ENCODE measurements at regions not wholly inside any gene's neighbourhood (a gene's known extent, or its start where the extent isn't known, plus 50 kb on each side); places are given as distances from the start of the nearest gene placed in this dataset.

DNA sequence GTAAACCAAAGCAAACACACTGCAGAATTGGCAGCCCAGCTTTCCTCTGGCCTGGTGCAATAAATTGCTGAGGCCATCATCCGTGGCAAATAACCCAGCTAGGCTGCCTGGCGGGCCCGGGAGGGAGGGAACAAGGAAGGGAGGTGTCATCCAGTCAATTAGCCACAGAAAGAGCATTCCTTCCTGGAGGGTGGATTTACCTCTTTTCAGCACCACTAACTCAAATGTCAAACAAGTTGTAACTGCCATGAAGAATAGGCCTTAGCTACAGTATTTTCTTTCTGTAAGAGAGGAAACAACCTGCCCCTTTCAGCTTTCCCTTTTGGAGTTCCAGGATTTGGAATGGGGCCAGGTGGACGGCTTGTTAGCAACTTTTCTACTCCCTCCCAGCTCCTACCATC, 163.8 kb upstream of the BDNF start:
- no peaks in the 10 kb centered on the region for H3K9me3 ChIP-seq (ENCODE audit: insufficient read depth, low read length)
- no peaks in the 10 kb centered on the region for H4K20me1 ChIP-seq (ENCODE audit: insufficient read depth, low read length)
- H3K27me3 ChIP-seq (ENCODE audit: low read depth, low read length): peaks cover 8% of the 10 kb centered on the region; the same call in 1 of the 2 replicates
- no peak overlapping the region for H3K4me2 ChIP-seq (ENCODE audit: low read length)
- H3K4me3 ChIP-seq (ENCODE audit: low read length): no peak overlapping the region
- H3K79me2 ChIP-seq (ENCODE audit: low read length): no peaks in the 10 kb centered on the region
- H3K9ac ChIP-seq (ENCODE audit: low read length): no peak overlapping the region
- H2AFZ ChIP-seq (ENCODE audit: low read depth, low read length): no peak overlapping the region
- TF ChIP-seq, protein P1, sequence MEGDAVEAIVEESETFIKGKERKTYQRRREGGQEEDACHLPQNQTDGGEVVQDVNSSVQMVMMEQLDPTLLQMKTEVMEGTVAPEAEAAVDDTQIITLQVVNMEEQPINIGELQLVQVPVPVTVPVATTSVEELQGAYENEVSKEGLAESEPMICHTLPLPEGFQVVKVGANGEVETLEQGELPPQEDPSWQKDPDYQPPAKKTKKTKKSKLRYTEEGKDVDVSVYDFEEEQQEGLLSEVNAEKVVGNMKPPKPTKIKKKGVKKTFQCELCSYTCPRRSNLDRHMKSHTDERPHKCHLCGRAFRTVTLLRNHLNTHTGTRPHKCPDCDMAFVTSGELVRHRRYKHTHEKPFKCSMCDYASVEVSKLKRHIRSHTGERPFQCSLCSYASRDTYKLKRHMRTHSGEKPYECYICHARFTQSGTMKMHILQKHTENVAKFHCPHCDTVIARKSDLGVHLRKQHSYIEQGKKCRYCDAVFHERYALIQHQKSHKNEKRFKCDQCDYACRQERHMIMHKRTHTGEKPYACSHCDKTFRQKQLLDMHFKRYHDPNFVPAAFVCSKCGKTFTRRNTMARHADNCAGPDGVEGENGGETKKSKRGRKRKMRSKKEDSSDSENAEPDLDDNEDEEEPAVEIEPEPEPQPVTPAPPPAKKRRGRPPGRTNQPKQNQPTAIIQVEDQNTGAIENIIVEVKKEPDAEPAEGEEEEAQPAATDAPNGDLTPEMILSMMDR (IDR thresholded peaks at IDR 0.05; ENCODE audit: low read depth, low read length): no peak
- TF ChIP-seq EZH2phosphoT487 (IDR thresholded peaks at IDR 0.05; ENCODE audit: low read depth): no peak
- H3K27ac ChIP-seq (ENCODE audit: low read length): no peak overlapping the region
- no peaks in the 10 kb centered on the region for H3K36me3 ChIP-seq (replicated peaks; ENCODE audit: low read depth, low read length)
- H3K4me1 ChIP-seq (ENCODE audit: low read length): no peaks in the 10 kb centered on the region

DNA sequence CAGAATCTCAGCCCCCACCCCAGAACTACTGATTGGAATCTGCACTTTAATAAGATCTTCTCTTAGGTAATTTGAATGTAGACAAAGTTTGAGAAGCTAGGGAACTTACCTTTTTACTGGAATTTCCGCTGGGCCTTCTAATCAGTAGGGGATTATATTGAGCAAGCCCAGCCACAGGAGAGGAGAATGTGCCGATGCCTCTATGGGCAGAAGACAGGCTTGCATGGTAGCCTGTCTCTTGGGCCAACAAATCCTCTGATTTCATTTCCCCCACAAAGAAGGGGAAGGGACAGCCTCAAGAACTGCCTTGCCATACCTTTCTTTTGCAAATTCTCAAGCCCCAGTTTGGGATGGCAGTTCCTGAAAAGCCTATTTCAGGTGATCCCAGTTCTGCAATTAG, 163.4 kb upstream of the BDNF start:
- Histone ChIP-seq H3K9ac (ENCODE audit: low read length) (no peak overlapping the region), H3K4me3 (ENCODE audit: low read length) (no peak overlapping the region), H3K27me3 (ENCODE audit: low read depth, low read length) (peaks cover 13% of the 10 kb centered on the region; the same call in 1 of the 2 replicates), H4K20me1 (ENCODE audit: insufficient read depth, low read length) (no peaks in the 10 kb centered on the region), H3K9me3 (ENCODE audit: insufficient read depth, low read length) (no peaks in the 10 kb centered on the region), H3K36me3 (replicated peaks; ENCODE audit: low read depth, low read length) (no peaks in the 10 kb centered on the region), H3K4me2 (ENCODE audit: low read length) (no peak overlapping the region), H3K4me1 (ENCODE audit: low read length) (no peaks in the 10 kb centered on the region), H3K27ac (ENCODE audit: low read length) (no peak overlapping the region), H2AFZ (ENCODE audit: low read depth, low read length) (no peak overlapping the region), H3K79me2 (ENCODE audit: low read length) (no peaks in the 10 kb centered on the region)
- no peak for TF ChIP-seq EZH2phosphoT487 (IDR thresholded peaks at IDR 0.05; ENCODE audit: low read depth)

DNA sequence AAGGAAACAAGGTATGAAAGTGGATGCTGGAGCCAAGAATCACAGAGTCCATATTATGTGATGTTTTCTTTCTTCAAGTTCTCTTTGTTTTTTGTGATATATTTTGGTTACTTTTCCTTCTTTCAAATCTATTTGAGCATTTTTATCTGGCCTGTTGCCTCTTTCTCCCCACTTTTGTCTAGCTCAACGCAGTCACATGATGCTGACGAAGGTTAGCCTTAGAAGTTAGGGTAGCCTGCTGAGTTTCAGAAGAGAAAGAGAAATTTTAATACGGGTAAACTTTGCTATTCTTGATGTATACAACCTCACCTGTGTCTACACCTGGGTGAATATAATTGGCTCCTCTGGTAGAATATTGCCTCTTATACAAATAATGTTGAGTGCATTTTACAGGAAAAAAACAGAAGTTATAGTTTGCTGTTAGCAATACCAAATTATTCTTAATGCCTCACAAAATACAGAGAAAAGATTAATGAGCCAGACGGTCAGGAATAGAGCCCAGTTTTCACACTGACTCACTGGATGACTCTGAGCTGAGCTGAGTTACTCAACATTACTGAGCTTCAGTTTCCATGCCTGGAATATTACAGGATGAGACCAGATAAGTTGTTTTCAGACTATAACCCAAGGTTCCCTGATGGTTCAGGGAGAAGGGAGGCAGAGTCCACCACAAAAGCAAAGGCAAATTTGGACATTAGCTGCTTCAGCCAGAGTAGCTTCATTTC, 161.6 kb upstream of the BDNF start:
- H2AFZ ChIP-seq (ENCODE audit: low read depth, low read length): no peak overlapping the region

DNA sequence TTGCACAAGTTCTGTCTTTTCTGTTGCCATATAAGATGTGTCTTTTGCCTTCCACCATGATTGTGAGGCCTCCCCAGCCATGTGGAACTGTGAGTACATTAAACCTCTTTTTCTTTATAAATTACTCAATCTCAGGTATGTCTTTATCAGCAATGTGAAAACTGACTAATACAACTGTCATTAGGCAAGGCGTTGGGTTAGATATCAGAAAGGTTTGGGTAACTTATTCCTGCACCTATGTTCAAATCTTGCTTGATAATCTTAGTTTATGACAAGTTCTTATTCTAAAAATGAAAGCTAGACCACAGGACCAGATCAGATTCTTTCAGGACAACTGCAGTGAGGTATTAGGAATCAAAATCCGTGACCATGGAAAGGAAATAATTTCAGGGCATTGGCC, 160.6 kb upstream of the BDNF start:
- Histone ChIP-seq H3K36me3 (replicated peaks; ENCODE audit: low read depth, low read length) (no peaks in the 10 kb centered on the region), H3K27me3 (ENCODE audit: low read depth, low read length) (peaks cover 21% of the 10 kb centered on the region; the same call in 1 of the 2 replicates)
- TF ChIP-seq, protein P1 (IDR thresholded peaks at IDR 0.05; ENCODE audit: low read depth, low read length): no peak
- no peak for TF ChIP-seq EZH2phosphoT487 (IDR thresholded peaks at IDR 0.05; ENCODE audit: low read depth)

More for the DNA sequence above, 161.6 kb upstream of the BDNF start:
- peaks cover 20% of the 10 kb centered on the region; the same call in 1 of the 2 replicates for H3K27me3 ChIP-seq (ENCODE audit: low read depth, low read length)
- H3K36me3 ChIP-seq (replicated peaks; ENCODE audit: low read depth, low read length): no peaks in the 10 kb centered on the region
- no peak for TF ChIP-seq EZH2phosphoT487 (IDR thresholded peaks at IDR 0.05; ENCODE audit: low read depth)
- TF ChIP-seq, protein P1 (IDR thresholded peaks at IDR 0.05; ENCODE audit: low read depth, low read length): no peak
- no peak overlapping the region for H3K27ac ChIP-seq (ENCODE audit: low read length)
- peaks cover 11% of the 10 kb centered on the region for H3K4me1 ChIP-seq (ENCODE audit: low read length)
- no peaks in the 10 kb centered on the region for H4K20me1 ChIP-seq (ENCODE audit: insufficient read depth, low read length)
- no peak overlapping the region for H3K4me3 ChIP-seq (ENCODE audit: low read length)
- no peaks in the 10 kb centered on the region for H3K9me3 ChIP-seq (ENCODE audit: insufficient read depth, low read length)
- no peak overlapping the region for H3K4me2 ChIP-seq (ENCODE audit: low read length)
- no peak overlapping the region for H3K9ac ChIP-seq (ENCODE audit: low read length)
- H3K79me2 ChIP-seq (ENCODE audit: low read length): no peaks in the 10 kb centered on the region

More for the DNA sequence above, 160.6 kb upstream of the BDNF start:
- Histone ChIP-seq H3K79me2 (ENCODE audit: low read length) (no peaks in the 10 kb centered on the region), H3K9me3 (ENCODE audit: insufficient read depth, low read length) (no peaks in the 10 kb centered on the region), H3K4me1 (ENCODE audit: low read length) (peaks cover 21% of the 10 kb centered on the region), H3K4me3 (ENCODE audit: low read length) (no peak overlapping the region), H2AFZ (ENCODE audit: low read depth, low read length) (no peak overlapping the region), H4K20me1 (ENCODE audit: insufficient read depth, low read length) (no peaks in the 10 kb centered on the region), H3K27ac (ENCODE audit: low read length) (no peak overlapping the region), H3K9ac (ENCODE audit: low read length) (no peak overlapping the region), H3K4me2 (ENCODE audit: low read length) (no peak overlapping the region)

Data from OCI-LY3 (cell line).